LNCaP clone FGC (cell line): ENCODE measurements at regions not wholly inside any gene's neighbourhood (a gene's known extent, or its start where the extent isn't known, plus 50 kb on each side); places are given as distances from the start of the nearest gene placed in this dataset.

Experiments used
- DNase-seq: peaks from one replicate; pipeline ENCODE4 v3.0.0-alpha.2; 2011; ENCODE audit warnings: low read depth
- H3K4me3 ChIP-seq: 2 replicates; pipeline ENCODE4 v1.5.1; 2011; ENCODE audit warnings: mild to moderate bottlenecking, low read depth, low read length, control low read depth
- TF ChIP-seq, protein P1 (sequence below): IDR thresholded peaks from 2 replicates; pipeline ENCODE4 v1.5.1; 2012; ENCODE audit warnings: mild to moderate bottlenecking; ENCODE audit not compliant: control insufficient read depth, insufficient read depth; ENCODE audit errors: extremely low read depth

DNA sequence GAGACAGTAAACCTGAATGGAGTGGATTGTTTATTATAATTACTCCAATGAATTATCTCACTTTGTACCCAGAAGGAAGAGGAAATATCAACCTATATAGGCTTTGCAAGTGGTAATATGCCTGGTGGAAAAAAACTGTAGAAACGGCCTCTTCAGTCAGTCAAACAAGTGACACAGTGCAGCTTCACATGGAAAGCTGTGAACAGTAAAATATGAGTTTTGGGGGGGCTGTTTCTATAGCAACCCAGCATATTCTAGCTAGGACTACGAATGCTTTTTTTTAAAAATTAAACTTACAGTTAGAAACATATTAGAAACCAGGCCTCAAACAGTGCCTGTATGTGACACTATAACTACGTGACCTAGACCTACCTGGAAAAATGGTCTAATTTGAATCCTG lies 150.1 kb downstream of the PPP1R2C start:
- no peak for DNase-seq
- TF ChIP-seq, protein P1, sequence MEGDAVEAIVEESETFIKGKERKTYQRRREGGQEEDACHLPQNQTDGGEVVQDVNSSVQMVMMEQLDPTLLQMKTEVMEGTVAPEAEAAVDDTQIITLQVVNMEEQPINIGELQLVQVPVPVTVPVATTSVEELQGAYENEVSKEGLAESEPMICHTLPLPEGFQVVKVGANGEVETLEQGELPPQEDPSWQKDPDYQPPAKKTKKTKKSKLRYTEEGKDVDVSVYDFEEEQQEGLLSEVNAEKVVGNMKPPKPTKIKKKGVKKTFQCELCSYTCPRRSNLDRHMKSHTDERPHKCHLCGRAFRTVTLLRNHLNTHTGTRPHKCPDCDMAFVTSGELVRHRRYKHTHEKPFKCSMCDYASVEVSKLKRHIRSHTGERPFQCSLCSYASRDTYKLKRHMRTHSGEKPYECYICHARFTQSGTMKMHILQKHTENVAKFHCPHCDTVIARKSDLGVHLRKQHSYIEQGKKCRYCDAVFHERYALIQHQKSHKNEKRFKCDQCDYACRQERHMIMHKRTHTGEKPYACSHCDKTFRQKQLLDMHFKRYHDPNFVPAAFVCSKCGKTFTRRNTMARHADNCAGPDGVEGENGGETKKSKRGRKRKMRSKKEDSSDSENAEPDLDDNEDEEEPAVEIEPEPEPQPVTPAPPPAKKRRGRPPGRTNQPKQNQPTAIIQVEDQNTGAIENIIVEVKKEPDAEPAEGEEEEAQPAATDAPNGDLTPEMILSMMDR: no peak

DNA sequence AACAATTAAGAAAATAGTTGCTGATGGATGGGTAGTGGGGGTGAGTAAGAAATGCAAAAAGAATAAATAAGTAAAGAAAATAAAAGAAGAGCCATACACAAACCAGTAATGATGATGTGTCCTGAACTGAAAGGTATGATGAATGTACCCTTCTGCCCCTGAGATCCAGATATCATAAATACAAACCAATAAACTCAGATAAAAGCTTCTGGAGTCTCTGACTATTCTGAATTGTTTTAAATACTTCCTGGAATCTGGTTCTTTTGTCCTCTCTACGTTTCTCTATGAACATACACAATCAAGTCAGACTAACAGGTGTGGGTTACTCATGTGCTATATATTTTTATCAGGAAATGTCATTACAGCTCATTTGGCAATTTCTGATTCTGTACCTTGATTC lies 153.4 kb downstream of the PPP1R2C start:
- no peak for DNase-seq
- TF ChIP-seq, protein P1: no peak
- H3K4me3 ChIP-seq: no peak overlapping the region

More for the DNA sequence above, 150.1 kb downstream of the PPP1R2C start:
- H3K4me3 ChIP-seq: no peak overlapping the region

DNA sequence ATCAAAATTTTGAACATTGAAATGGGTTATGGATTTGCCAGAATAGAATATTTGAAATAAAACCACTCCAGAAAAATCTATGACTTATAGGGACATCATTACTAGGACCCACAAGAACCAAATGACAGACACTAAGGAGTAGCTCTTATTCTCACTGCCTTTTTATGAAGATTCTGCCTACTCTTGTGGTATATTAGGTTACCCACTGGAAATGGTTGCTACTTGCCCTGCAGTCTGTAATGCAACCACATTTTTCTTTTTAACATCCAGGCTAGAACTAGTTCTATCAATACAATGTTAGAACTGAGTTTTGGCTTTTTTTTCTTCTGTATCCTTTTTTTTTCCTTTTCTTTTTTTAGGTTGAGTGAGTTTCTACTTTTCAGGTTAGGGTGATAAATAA lies 158.9 kb downstream of the PPP1R2C start:
- DNase-seq: no peak
- no peak overlapping the region for H3K4me3 ChIP-seq
- TF ChIP-seq, protein P1: no peak

DNA sequence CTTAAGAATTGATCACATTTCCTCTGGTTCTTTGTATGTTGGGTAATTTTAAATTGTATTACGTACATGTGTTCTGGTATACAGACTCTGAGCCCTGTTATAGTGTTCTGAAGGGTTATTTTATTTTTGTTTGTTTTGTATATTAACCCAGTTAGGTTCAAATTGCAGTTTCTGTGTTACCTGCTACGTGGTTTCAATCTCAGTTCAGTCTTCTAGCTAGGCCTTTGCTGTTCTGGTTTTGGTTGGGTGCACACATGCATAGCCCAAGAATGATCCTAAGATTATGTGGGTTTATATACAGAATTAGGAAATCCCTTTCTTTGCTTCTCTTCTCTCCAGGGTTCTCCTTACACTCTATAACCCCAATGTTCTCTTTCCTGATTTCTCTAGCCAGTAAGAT lies 161.0 kb downstream of the PPP1R2C start:
- TF ChIP-seq, protein P1: no peak
- H3K4me3 ChIP-seq: no peak overlapping the region
- no peak for DNase-seq

DNA sequence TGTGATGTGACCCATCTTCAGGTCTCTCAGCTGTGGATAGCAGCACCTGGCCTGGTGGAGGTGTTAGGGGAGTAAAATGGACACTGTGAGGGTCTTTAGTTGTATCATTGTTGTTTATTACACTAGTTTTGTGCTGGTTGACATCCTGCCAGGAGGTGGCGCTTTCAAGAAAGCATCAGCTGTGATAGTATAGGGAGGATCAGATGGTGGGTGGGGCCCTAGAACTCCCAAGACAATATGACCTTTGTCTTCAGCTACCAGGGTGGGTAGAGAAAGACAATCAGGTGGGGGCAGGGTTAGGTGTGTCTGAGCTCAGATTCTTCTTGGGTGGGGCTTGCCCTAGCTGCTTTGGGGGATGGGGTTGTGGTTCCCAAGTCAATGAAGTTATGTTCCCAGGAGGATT lies 162.8 kb downstream of the PPP1R2C start:
- no peak for DNase-seq
- TF ChIP-seq, protein P1: 0 out of 2 replicates have a peak, but pooled peaks have one; percentile 19
- no peak overlapping the region for H3K4me3 ChIP-seq

DNA sequence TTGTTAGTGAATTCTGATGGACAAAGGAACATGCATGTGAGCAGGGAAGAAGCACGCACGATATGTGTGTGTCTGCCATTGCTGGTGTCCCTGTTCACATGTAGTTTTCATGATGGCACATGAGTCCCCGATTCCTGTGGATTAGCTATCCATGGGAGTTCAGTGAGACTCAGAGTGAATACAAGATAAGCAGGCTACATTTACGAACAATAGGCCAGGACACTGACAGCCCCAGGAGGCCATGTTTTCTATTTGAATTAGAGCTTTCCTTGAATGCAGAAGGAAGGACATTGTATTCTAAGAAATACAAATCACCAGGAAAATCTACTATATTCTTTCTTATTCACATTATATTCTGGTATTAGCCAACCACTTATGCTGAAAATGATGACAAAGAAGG lies 171.4 kb downstream of the PPP1R2C start:
- no peak overlapping the region for H3K4me3 ChIP-seq
- TF ChIP-seq, protein P1: no peak
- DNase-seq: no peak

DNA sequence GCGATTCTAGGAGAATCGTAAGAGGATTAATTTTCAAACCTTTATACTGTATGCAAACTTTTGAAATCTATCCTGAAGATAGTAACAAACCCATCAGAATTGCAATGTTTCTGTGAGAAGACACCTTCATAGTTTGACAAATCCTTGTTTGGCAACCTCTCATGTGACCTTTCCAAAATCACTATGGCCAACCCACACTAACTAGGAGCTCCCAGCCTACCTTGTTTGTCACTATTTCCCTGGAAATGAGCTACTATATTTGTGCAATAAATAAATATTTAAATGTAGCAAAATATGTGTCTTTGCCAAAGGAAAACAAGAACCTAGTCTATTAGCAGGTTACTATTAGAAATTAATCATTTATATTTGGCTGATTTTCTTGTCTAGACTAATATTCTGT lies 173.7 kb downstream of the PPP1R2C start:
- TF ChIP-seq, protein P1: no peak
- no peak for DNase-seq
- no peak overlapping the region for H3K4me3 ChIP-seq
